ENCODE measurements at regions not wholly inside any gene's neighbourhood (a gene's known extent, or its start where the extent isn't known, plus 50 kb on each side); places are given as distances from the start of the nearest gene placed in this dataset.

DNA sequence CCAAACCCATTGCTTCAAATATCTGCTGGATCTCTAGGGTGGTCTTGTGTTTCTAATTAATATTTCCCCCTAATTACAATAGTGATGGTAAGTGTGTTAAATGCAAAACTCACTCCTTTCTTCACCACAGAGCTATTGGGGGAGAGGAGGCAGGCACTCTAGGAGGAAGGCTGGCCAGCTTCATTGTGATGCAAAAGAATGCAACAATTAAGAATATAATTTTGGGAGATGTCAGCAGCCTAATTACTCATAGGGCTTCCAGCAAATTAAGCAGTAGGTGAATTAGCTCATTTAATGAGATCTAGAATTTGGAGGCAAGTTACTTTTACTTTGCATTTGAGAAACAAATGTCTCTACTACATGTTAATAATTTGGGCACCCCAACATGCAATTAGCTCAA lies 560.4 kb upstream of the DAB1 start:
- H3K9me3 Mint-ChIP-seq: peaks cover 0 to 4% (median 0%) of the 10 kb centered on the region in 7 donors
- no peak overlapping the region for H3K27ac Mint-ChIP-seq
- H3K36me3 Mint-ChIP-seq: no peaks in the 10 kb centered on the region
- peaks cover 4 to 13% (median 10%) of the 10 kb centered on the region in 3 donors for H3K4me1 Mint-ChIP-seq
- peaks cover 3 to 21% (median 16%) of the 10 kb centered on the region in 3 donors for H3K27me3 Mint-ChIP-seq
- ATAC-seq (ENCODE audit: low read depth in 2 of 2): no peak
- DNase-seq: no peak
- no peak overlapping the region for H3K4me3 Mint-ChIP-seq

DNA sequence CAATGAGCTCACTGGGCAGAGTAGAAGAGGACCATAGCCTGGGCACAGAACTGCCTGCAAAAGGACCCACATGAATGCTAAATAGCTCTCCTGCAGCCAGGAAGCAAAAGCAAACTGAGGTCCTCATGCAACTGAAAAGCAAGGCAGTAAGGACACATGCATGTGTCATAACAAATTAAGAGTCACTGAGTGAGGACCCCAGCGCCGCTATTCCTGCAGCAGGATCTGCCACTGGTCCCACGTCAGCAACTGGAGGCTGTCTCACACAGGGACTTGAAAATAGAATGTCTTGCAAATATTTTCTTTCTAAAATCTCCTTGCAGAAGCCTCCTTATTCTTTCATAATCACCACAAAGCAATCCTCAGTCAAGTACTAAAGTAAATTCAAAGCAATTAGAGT lies 559.6 kb upstream of the DAB1 start:
- Mint-ChIP-seq H3K4me3 (no peak overlapping the region), H3K27ac (no peak overlapping the region), H3K36me3 (no peaks in the 10 kb centered on the region), H3K9me3 (peaks cover under 1 to 7% (median 4%) of the 10 kb centered on the region in 7 donors), H3K27me3 (peaks cover 3 to 17% (median 16%) of the 10 kb centered on the region in 3 donors), H3K4me1 (peaks cover 4 to 13% (median 10%) of the 10 kb centered on the region in 3 donors)
- no peak for ATAC-seq (ENCODE audit: low read depth in 2 of 2)
- DNase-seq: no peak

DNA sequence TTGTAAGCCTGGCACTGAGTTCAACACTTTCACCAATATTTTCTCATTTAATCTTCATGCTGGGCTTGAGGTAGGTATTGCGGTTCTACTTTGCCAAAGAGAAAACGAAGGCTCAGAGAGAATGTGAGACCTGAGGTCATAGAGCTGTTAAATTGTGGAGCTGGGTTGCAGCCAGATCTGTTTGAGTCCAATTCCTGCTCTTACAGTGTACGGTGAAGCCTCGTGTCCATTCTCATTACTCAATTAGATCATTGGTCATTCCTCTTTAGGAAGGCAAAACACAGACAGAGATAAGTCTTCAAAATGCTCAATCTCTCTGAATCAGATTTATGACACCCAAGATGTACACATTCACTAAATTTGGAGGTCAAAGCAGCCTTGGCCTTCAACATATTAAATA lies 559.0 kb upstream of the DAB1 start:
- Mint-ChIP-seq H3K27me3 (peaks cover 3 to 18% (median 16%) of the 10 kb centered on the region in 3 donors), H3K4me1 (peaks cover 4 to 13% (median 10%) of the 10 kb centered on the region in 3 donors), H3K4me3 (no peak overlapping the region), H3K27ac (no peak overlapping the region), H3K9me3 (peaks cover 4 to 13% (median 7%) of the 10 kb centered on the region in 7 donors), H3K36me3 (no peaks in the 10 kb centered on the region)
- ATAC-seq (ENCODE audit: low read depth in 2 of 2) (no peak), DNase-seq (no peak)

DNA sequence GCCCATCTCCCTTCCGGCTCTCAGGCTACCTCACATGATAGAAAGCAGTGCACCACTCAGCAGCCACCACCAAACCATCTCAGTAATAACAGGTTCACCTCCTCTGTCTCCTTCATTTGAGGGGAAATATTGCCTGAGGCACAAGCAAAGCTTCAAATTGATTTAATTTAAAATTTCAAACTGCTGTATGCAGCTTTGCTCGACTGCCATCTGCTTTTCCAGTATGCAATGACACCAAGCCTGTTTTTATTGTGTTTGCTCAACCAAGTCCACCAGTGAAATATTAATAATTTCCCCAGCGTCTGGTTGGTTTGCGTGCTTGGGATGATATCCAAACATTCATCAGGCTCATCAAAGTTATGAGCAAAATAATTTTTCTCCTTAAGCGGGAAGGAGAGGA lies 552.4 kb upstream of the DAB1 start:
- H3K4me3 Mint-ChIP-seq: no peak overlapping the region
- no peak overlapping the region for H3K27ac Mint-ChIP-seq
- no peaks in the 10 kb centered on the region for H3K36me3 Mint-ChIP-seq
- peaks cover 0 to 18% (median 16%) of the 10 kb centered on the region in 3 donors for H3K27me3 Mint-ChIP-seq
- ATAC-seq (ENCODE audit: low read depth in 2 of 2) (no peak), DNase-seq (no peak)
- H3K9me3 Mint-ChIP-seq: peaks cover 6 to 34% (median 17%) of the 10 kb centered on the region in 7 donors
- no peaks in the 10 kb centered on the region for H3K4me1 Mint-ChIP-seq

DNA sequence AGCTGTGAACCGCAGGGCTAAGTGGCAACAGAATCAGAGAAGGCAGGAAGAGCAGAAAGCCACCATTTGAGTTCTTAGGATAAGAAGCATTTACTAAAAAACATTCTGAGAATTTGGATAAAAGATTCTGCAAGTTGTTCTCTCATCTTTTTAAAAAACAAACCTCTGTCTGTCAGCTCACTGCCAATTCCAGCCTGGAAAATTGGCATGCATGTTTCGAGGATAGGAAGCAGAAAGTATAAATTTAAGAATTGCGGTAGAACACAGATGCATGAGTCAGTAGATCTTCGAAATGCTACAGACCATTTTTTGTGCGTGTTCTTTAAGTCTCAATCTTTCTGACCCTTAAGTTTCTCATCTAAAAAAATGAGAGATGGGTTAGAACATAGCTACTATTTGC lies 544.5 kb upstream of the DAB1 start:
- Mint-ChIP-seq H3K27ac (no peak overlapping the region), H3K36me3 (no peaks in the 10 kb centered on the region)

DNA sequence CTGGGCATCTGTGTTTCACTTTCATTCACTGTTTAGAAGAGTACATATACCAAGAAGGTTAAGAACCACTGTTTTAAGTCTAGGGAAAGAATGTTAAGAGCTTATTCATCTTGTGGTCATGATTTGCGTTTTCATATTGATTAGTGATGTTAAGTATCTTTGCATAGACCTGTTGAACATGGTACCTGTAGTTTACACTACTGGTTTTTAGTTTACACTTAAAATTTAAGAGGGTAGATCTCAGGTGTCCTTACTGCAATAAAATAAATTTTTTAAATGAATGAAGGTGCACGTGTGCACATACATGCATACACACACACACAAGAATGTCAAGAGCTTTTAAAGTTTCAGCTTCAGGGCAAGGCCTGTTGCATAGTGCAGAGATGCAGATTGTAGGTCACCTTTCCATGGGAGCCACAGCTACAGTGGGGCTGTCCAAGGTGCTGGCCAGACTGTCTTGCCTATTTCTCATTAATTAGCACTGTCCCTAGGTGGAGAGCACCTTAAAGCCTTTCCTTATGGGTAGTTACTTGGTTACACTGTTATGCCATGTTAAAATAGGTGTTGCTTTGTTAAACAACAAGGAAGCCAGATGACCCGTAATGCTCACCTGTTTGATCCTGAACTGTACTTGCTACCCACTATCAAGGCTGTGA lies 543.0 kb upstream of the DAB1 start:
- Mint-ChIP-seq H3K4me1 (no peaks in the 10 kb centered on the region), H3K9me3 (no peaks in the 10 kb centered on the region), H3K27me3 (no peaks in the 10 kb centered on the region)

More for the DNA sequence above, 544.5 kb upstream of the DAB1 start:
- peaks cover 0 to 6% (median 0%) of the 10 kb centered on the region in 7 donors for H3K9me3 Mint-ChIP-seq
- H3K4me3 Mint-ChIP-seq: no peak overlapping the region
- DNase-seq (no peak), ATAC-seq (ENCODE audit: low read depth in 2 of 2) (no peak)
- no peaks in the 10 kb centered on the region for H3K4me1 Mint-ChIP-seq
- H3K27me3 Mint-ChIP-seq: peaks cover 0 to under 1% (median 0%) of the 10 kb centered on the region in 3 donors

DNA sequence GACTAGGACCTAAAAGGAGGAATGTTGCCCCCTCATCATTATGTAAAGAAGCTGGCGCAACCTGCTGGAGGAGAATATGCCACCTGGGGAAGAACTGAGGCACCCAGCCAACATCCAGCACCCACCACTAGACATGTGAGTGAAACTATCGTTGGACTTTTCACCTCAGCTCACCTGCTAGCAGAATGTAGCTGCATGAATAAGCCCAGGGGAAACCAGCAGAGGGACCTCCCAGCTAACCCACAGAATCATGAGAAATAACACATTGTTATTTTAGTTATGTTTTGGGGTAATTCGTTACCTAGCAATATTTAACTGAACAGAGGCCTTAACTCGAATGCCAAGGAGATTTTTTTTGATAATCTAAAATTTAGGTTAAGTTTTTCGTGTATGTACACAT lies 542.5 kb upstream of the DAB1 start:
- no peaks in the 10 kb centered on the region for H3K4me1 Mint-ChIP-seq
- H3K27me3 Mint-ChIP-seq: no peaks in the 10 kb centered on the region
- DNase-seq (no peak), ATAC-seq (ENCODE audit: low read depth in 2 of 2) (no peak)
- no peak overlapping the region for H3K27ac Mint-ChIP-seq
- H3K36me3 Mint-ChIP-seq: no peaks in the 10 kb centered on the region
- H3K9me3 Mint-ChIP-seq: no peaks in the 10 kb centered on the region
- no peak overlapping the region for H3K4me3 Mint-ChIP-seq

More for the DNA sequence above, 543.0 kb upstream of the DAB1 start:
- H3K4me3 Mint-ChIP-seq: no peak overlapping the region
- no peaks in the 10 kb centered on the region for H3K36me3 Mint-ChIP-seq
- DNase-seq (no peak), ATAC-seq (ENCODE audit: low read depth in 2 of 2) (no peak)
- no peak overlapping the region for H3K27ac Mint-ChIP-seq

DNA sequence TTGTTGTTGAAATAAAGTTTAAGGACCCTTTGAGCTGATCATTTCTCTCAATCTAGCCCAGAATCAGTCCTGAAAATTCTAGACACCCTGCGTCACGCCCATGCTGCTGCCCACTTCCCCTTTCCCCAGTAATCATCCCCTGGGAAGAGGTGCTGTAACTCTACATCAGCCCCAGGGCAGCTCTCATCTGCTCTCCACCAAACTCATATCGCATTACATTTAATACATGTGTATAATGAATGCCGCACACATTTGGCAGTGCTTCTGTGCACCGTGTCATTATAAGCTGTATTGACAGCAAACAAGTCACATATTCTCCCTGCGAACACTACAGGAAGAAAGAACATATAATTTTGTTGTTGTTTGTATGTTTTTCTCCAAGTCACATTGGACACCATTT lies 539.7 kb upstream of the DAB1 start:
- Mint-ChIP-seq H3K4me3 (no peak overlapping the region), H3K27me3 (no peaks in the 10 kb centered on the region), H3K4me1 (no peaks in the 10 kb centered on the region), H3K9me3 (no peaks in the 10 kb centered on the region), H3K27ac (no peak overlapping the region), H3K36me3 (no peaks in the 10 kb centered on the region)
- no peak for ATAC-seq (ENCODE audit: low read depth in 2 of 2)
- no peak for DNase-seq

DNA sequence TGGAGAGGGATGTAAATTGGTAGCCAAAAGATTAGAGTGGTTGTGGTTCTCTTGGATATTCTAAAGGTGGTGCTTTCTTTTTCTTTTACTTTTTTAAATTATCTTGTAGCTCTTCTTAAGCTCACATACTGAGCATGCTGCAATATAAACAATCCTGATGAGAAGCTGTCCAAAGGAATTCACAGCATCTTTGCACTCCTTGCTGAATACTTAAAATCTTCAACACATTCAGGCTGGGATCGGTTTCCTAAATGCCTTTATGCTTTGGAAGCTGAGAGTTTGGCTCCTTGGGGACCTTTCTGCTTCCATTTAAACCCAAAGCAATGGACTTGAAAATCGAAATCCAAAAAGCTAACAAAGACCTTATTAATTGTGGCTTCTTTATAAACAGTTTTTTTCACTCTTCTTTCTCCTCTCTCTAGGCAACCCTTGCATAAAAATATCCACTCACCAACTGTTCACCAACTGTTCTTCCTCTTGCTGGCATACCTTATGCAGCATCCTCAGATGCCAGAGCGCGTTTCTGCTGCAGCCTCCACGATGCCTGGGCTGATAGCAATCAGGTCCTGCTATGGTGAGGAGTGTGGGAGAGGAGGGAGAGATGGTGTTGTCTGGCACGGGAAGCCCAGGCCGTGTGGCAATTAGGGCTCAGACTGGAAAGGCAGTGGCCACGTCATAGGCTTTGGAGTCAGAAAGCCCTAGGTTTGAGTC lies 535.8 kb upstream of the DAB1 start:
- Mint-ChIP-seq H3K36me3 (no peaks in the 10 kb centered on the region), H3K4me3 (no peak overlapping the region), H3K9me3 (no peaks in the 10 kb centered on the region), H3K4me1 (no peaks in the 10 kb centered on the region), H3K27me3 (no peaks in the 10 kb centered on the region), H3K27ac (no peak overlapping the region)
- no peak for ATAC-seq (ENCODE audit: low read depth in 2 of 2)
- no peak for DNase-seq

DNA sequence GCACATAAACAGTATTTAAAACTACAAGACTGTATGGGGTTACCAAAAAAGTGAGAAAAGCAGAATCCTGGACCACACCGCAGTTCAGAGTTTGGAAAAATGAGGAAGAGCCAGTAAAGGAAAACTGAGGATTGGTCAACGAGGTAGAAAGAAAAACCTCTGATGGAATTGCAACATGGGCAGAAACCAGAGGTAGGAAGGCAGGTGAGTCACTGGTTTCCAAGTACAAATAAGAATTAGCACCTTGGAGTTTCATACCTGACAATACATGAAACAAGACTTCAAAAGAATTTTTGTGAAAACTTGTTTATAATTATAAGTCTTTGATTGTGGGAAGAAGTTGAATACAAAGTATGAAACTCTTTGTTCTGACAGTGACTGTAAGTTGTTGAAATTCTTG lies 533.7 kb upstream of the DAB1 start:
- no peak for ATAC-seq (ENCODE audit: low read depth in 2 of 2)
- Mint-ChIP-seq H3K4me3 (no peak overlapping the region), H3K36me3 (no peaks in the 10 kb centered on the region), H3K27me3 (no peaks in the 10 kb centered on the region), H3K9me3 (peaks cover 0 to 5% (median 0%) of the 10 kb centered on the region in 7 donors), H3K27ac (no peak overlapping the region), H3K4me1 (no peaks in the 10 kb centered on the region)
- DNase-seq: no peak

DNA sequence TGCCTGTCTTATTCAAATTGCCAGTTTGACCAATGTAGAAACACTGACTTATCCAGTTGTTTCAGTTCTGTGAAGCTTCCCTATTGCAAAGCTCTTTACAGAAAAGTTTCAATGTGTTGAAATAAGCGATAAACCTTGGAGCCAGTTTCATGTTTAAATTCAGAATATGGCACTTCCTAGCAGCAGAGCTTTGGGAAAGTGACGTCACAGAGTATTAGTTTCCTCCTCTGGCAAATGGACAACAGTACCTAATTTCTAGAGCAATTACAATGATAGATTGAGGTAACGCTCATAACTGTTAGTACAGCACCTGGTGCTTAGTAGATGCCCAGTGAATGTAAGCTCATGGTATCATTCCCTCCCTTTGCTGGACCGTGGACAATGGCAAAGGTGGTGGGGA lies 527.5 kb upstream of the DAB1 start:
- H3K27ac Mint-ChIP-seq: no peak overlapping the region
- DNase-seq (no peak), ATAC-seq (ENCODE audit: low read depth in 2 of 2) (no peak)
- no peaks in the 10 kb centered on the region for H3K36me3 Mint-ChIP-seq
- H3K9me3 Mint-ChIP-seq: peaks cover 0 to 5% (median 0%) of the 10 kb centered on the region in 7 donors
- H3K4me3 Mint-ChIP-seq: no peak overlapping the region
- H3K4me1 Mint-ChIP-seq: no peaks in the 10 kb centered on the region
- H3K27me3 Mint-ChIP-seq: no peaks in the 10 kb centered on the region

DNA sequence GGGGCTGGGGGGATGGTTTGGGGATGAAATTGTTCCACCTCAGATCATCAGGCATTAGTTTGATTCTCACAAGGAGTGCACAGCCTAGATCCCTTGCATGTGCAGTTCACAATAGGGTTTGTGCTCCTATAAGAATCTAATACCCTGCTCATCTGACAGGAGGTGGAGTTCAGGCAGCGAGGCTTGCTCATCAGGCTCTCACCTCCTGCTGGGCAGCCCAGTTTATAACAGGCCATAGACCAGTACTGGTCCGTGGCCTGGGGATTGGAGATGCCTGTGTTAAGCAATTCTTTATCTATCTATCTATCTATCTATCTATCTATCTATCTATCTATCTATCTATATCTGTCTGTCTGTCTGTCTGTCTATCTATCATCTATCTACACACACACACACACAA lies 525.3 kb upstream of the DAB1 start:
- no peaks in the 10 kb centered on the region for H3K36me3 Mint-ChIP-seq
- H3K27ac Mint-ChIP-seq: no peak overlapping the region
- ATAC-seq (ENCODE audit: low read depth in 2 of 2): no peak
- no peak for DNase-seq
- H3K4me1 Mint-ChIP-seq: no peaks in the 10 kb centered on the region
- H3K9me3 Mint-ChIP-seq: peaks cover 0 to 7% (median 1%) of the 10 kb centered on the region in 7 donors
- no peak overlapping the region for H3K4me3 Mint-ChIP-seq
- H3K27me3 Mint-ChIP-seq: no peaks in the 10 kb centered on the region

DNA sequence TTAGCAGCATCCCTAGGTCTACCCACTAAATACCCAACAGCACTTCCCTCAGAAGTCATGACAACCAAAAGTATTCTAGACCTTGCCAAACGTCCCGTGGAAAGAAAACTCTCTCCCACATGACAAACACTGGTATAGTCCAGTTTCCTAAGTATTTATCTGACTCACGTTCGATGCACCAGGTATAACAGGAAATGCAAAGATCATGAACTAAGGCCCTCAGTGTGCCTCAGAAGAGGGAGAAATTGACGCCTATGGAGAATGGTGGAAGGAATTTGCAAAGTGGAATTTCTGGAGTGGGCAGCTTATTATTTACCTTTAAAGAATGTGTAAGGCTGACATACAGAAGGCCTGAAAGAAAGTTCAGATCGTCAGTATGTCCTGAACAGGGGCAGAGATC lies 523.6 kb upstream of the DAB1 start:
- H3K27me3 Mint-ChIP-seq: no peaks in the 10 kb centered on the region
- DNase-seq: no peak
- H3K4me1 Mint-ChIP-seq: no peaks in the 10 kb centered on the region
- peaks cover 0 to 9% (median 5%) of the 10 kb centered on the region in 7 donors for H3K9me3 Mint-ChIP-seq
- no peak overlapping the region for H3K27ac Mint-ChIP-seq
- no peak for ATAC-seq (ENCODE audit: low read depth in 2 of 2)
- H3K36me3 Mint-ChIP-seq: no peaks in the 10 kb centered on the region
- no peak overlapping the region for H3K4me3 Mint-ChIP-seq

DNA sequence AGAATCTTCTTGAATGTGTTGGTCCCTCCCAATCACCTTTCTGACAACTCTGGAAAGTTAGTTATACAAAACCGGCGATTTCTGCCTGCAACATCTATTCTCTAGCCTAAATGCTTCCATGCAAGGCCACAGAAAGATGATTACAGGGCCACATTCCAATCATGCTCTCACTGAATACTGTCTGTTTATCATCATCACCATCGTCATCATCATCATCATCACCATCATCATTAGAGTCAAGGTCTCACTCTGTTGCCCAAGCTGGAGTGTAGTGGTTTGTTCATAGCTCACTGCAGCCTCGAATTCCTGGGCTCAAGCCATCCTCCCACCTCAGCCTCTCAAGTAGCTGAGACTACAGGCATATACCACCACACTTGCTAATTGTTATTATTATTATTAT lies 521.2 kb upstream of the DAB1 start:
- Mint-ChIP-seq H3K4me3 (no peak overlapping the region), H3K27ac (no peak overlapping the region), H3K4me1 (no peaks in the 10 kb centered on the region), H3K9me3 (peaks cover 0 to 11% (median 6%) of the 10 kb centered on the region in 7 donors), H3K27me3 (no peaks in the 10 kb centered on the region), H3K36me3 (no peaks in the 10 kb centered on the region)
- no peak for DNase-seq
- ATAC-seq (ENCODE audit: low read depth in 2 of 2): no peak
